Neuronal stem cell (in vitro differentiated cells): ENCODE measurements at regions not wholly inside any gene's neighbourhood (a gene's known extent, or its start where the extent isn't known, plus 50 kb on each side); places are given as distances from the start of the nearest gene placed in this dataset.

Source experiments
- DNase-seq: peaks from one replicate; pipeline ENCODE4 v3.0.0-alpha.2; 2013; ENCODE audit warnings: low spot score
- H2AFZ ChIP-seq: one replicate; pipeline ENCODE4 v1.6.1; 2013; ENCODE audit warnings: mild to moderate bottlenecking, low read length, inconsistent platforms
- H2AK5ac ChIP-seq: 2 replicates; pipeline ENCODE4 v1.6.1; 2013; ENCODE audit warnings: low read depth, mild to moderate bottlenecking, inconsistent platforms, low read length, moderate library complexity, mixed read lengths
- H2BK120ac ChIP-seq: 2 replicates; pipeline ENCODE4 v1.6.1; 2013; ENCODE audit warnings: low read depth, mild to moderate bottlenecking, inconsistent platforms, low read length, moderate library complexity, mixed read lengths
- H2BK12ac ChIP-seq: one replicate; pipeline ENCODE4 v1.6.1; 2013; ENCODE audit warnings: low read length, inconsistent platforms
- H2BK15ac ChIP-seq: 2 replicates; pipeline ENCODE4 v1.6.1; 2013; ENCODE audit warnings: mild to moderate bottlenecking, low read length, inconsistent platforms, mixed read lengths
- H2BK5ac ChIP-seq: one replicate; pipeline ENCODE4 v1.6.1; 2013; ENCODE audit warnings: inconsistent platforms, mild to moderate bottlenecking, low read length, moderate library complexity
- H3K14ac ChIP-seq: one replicate; pipeline ENCODE4 v1.6.1; 2013; ENCODE audit warnings: low read length, inconsistent platforms
- H3K18ac ChIP-seq: 2 replicates; pipeline ENCODE4 v1.6.1; 2013; ENCODE audit warnings: low read length, inconsistent platforms
- H3K23ac ChIP-seq: 2 replicates; pipeline ENCODE4 v1.6.1; 2013; ENCODE audit warnings: low read depth, mild to moderate bottlenecking, mixed read lengths, low read length, inconsistent platforms; ENCODE audit not compliant: poor library complexity
- H3K27ac ChIP-seq: replicated peaks from 3 replicates; pipeline ENCODE4 v1.5.1; 2013; ENCODE audit warnings: low read length, inconsistent platforms
- H3K27me3 ChIP-seq, 3 experiments: 2 replicates each; pipeline ENCODE4 v1.6.1; 2013; ENCODE audit warnings: low read length in 3 of 3, mild to moderate bottlenecking in 2 of 3, inconsistent platforms in 1 of 3, low read depth in 1 of 3, mixed read lengths in 1 of 3, moderate library complexity in 1 of 3; ENCODE audit not compliant: control insufficient read depth in 3 of 3, insufficient read depth in 3 of 3
- H3K36me3 ChIP-seq, 2 donors: replicated peaks in 1 of 2; 2 replicates each; pipeline ENCODE4 v1.6.1; 2013; ENCODE audit warnings: low read length in 2 of 2; ENCODE audit not compliant: control insufficient read depth in 2 of 2, insufficient read depth in 2 of 2
- H3K4ac ChIP-seq: 2 replicates; pipeline ENCODE4 v1.6.1; 2013; ENCODE audit warnings: inconsistent platforms, mild to moderate bottlenecking, low read length, moderate library complexity
- H3K4me1 ChIP-seq, 2 donors: 1 replicate in 1 of 2; 2 replicates in 1 of 2; pipeline ENCODE4 v1.6.1; 2013; ENCODE audit warnings: low read length in 2 of 2, low read depth in 1 of 2; ENCODE audit not compliant: control insufficient read depth in 2 of 2, insufficient read depth in 1 of 2
- H3K4me2 ChIP-seq: one replicate; pipeline ENCODE4 v1.6.1; 2013; ENCODE audit warnings: mild to moderate bottlenecking, low read length, inconsistent platforms; ENCODE audit not compliant: insufficient read depth, poor library complexity, severe bottlenecking
- H3K4me3 ChIP-seq, 2 donors: 2 replicates each; pipeline ENCODE4 v1.5.1; 2013; ENCODE audit warnings: low read length in 2 of 2, mild to moderate bottlenecking in 2 of 2, inconsistent platforms in 1 of 2, moderate library complexity in 1 of 2
- H3K79me1 ChIP-seq: one replicate; pipeline ENCODE4 v1.6.1; 2013; ENCODE audit warnings: low read depth, mild to moderate bottlenecking, inconsistent platforms, low read length, moderate library complexity
- H3K9ac ChIP-seq: one replicate; pipeline ENCODE4 v1.6.1; 2013; ENCODE audit warnings: mild to moderate bottlenecking, low read depth, low read length, inconsistent platforms; ENCODE audit not compliant: poor library complexity
- H3K9me3 ChIP-seq, 2 donors: replicated peaks in 1 of 2; 2 replicates each; pipeline versions ENCODE3 to v1.6.1; 2013; ENCODE audit warnings: low read length in 2 of 2, mild to moderate bottlenecking in 2 of 2, inconsistent platforms in 1 of 2, low read depth in 1 of 2, mixed read lengths in 1 of 2, moderate library complexity in 1 of 2; ENCODE audit not compliant: control insufficient read depth in 2 of 2, insufficient read depth in 1 of 2
- H4K8ac ChIP-seq: one replicate; pipeline ENCODE4 v1.6.1; 2013; ENCODE audit warnings: low read depth, mild to moderate bottlenecking, inconsistent platforms, low read length, moderate library complexity
- H4K91ac ChIP-seq: one replicate; pipeline ENCODE4 v1.6.1; 2013; ENCODE audit warnings: low read length, low read depth, mild to moderate bottlenecking, inconsistent platforms; ENCODE audit not compliant: poor library complexity
- WGBS, 2 donors: extraction: QIAGEN DNeasy Blood & Tissue Kit; methylation state at CpG; one replicate each; pipeline ENCODE4 v1.1.7; 2013; ENCODE audit warnings: missing lambda C conversion rate in 2 of 2, mixed read lengths in 1 of 2; ENCODE audit not compliant: insufficient read length in 2 of 2, insufficient replicate concordance in 1 of 2; ENCODE audit errors: extremely low coverage in 2 of 2; 5-methylcytosine and 5-hydroxymethylcytosine counted together

GRCh38 chr3:56971261-56971660, 89.2 kb upstream of the SPATA12 start:
- Histone ChIP-seq H2BK12ac (no peak overlapping the region), H3K14ac (no peak overlapping the region), H3K36me3 (no peaks in the 10 kb centered on the region), H3K4me1 (peaks cover 3% of the 10 kb centered on the region in 2 donors), H3K4me2 (no peak overlapping the region), H2BK120ac (no peak overlapping the region), H2AFZ (no peak overlapping the region), H3K4ac (no peak overlapping the region), H4K91ac (no peak overlapping the region), H3K9me3 (no peaks in the 10 kb centered on the region), H3K27ac (no peak overlapping the region), H2BK5ac (no peak overlapping the region), H3K23ac (no peak overlapping the region), H2AK5ac (no peak overlapping the region), H3K79me1 (no peaks in the 10 kb centered on the region), H2BK15ac (no peak overlapping the region), H3K9ac (no peak overlapping the region), H4K8ac (no peak overlapping the region), H3K27me3 (no peaks in the 10 kb centered on the region), H3K18ac (no peak overlapping the region), H3K4me3 (no peak overlapping the region)
- no peak for DNase-seq
- no CpG with 5 or more reads among the region's 12 CpGs for WGBS, 2 donors

- no peak overlapping the region for H2BK15ac ChIP-seq
- no peak overlapping the region for H4K8ac ChIP-seq
- no peaks in the 10 kb centered on the region for H3K36me3 ChIP-seq
- peak overlapping the region; percentile 45 for H2AFZ ChIP-seq
- DNase-seq: no peak
- H3K4me3 ChIP-seq: no peak overlapping the region
- WGBS, 2 donors: no CpG with 5 or more reads among the region's 7 CpGs
- H3K4ac ChIP-seq: no peak overlapping the region
- no peak overlapping the region for H3K9ac ChIP-seq
- no peak overlapping the region for H2BK12ac ChIP-seq
- peaks cover 3% of the 10 kb centered on the region in 2 donors for H3K4me1 ChIP-seq
- H3K14ac ChIP-seq: no peak overlapping the region
- no peaks in the 10 kb centered on the region for H3K9me3 ChIP-seq
- no peak overlapping the region for H2BK5ac ChIP-seq
- H2BK120ac ChIP-seq: no peak overlapping the region
- no peaks in the 10 kb centered on the region for H3K79me1 ChIP-seq
- H2AK5ac ChIP-seq: no peak overlapping the region
- no peak overlapping the region for H3K23ac ChIP-seq
- no peaks in the 10 kb centered on the region for H3K27me3 ChIP-seq
- no peak overlapping the region for H3K27ac ChIP-seq
- H3K18ac ChIP-seq: no peak overlapping the region
- H4K91ac ChIP-seq: no peak overlapping the region
- H3K4me2 ChIP-seq: no peak overlapping the region
Measured at GRCh38 chr3:56970461-56970879, 90.0 kb upstream of the SPATA12 start.

- H3K27ac ChIP-seq: no peak overlapping the region
- WGBS, 2 donors: no CpG with 5 or more reads among the region's 1 CpG
- peaks cover 2 to 3% of the 10 kb centered on the region in 2 donors for H3K4me1 ChIP-seq
Measured at GRCh38 chr3:56969851-56970250, 90.6 kb upstream of the SPATA12 start.

GRCh38 chr3:56966509-56966908, 94.0 kb upstream of the SPATA12 start:
- Histone ChIP-seq H3K9me3 (no peaks in the 10 kb centered on the region), H3K9ac (no peak overlapping the region), H3K27me3 (no peaks in the 10 kb centered on the region), H2BK15ac (no peak overlapping the region), H3K27ac (no peak overlapping the region), H2BK5ac (no peak overlapping the region), H3K18ac (no peak overlapping the region), H3K14ac (no peak overlapping the region), H4K91ac (no peak overlapping the region), H2AFZ (no peak overlapping the region), H3K4me3 (no peak overlapping the region), H3K36me3 (no peaks in the 10 kb centered on the region), H3K4me2 (no peak overlapping the region), H2BK120ac (no peak overlapping the region), H3K23ac (no peak overlapping the region), H2BK12ac (no peak overlapping the region), H3K4me1 (peaks cover 0 to 7% of the 10 kb centered on the region in 2 donors), H3K4ac (no peak overlapping the region), H4K8ac (no peak overlapping the region), H3K79me1 (no peaks in the 10 kb centered on the region), H2AK5ac (no peak overlapping the region)
- no peak for DNase-seq

More at GRCh38 chr3:56969851-56970250, 90.6 kb upstream of the SPATA12 start:
- Histone ChIP-seq H3K4me3 (no peak overlapping the region), H4K91ac (no peak overlapping the region), H3K9me3 (no peaks in the 10 kb centered on the region), H3K9ac (no peak overlapping the region), H2BK120ac (no peak overlapping the region), H3K18ac (no peak overlapping the region), H2AFZ (no peak overlapping the region), H3K27me3 (no peaks in the 10 kb centered on the region), H4K8ac (no peak overlapping the region), H3K14ac (no peak overlapping the region), H3K79me1 (no peaks in the 10 kb centered on the region), H3K36me3 (no peaks in the 10 kb centered on the region), H3K4me2 (no peak overlapping the region), H2AK5ac (no peak overlapping the region), H2BK15ac (no peak overlapping the region), H3K4ac (no peak overlapping the region), H2BK12ac (no peak overlapping the region), H2BK5ac (no peak overlapping the region), H3K23ac (no peak overlapping the region)
- no peak for DNase-seq
